Myocyte (in vitro differentiated cells): ENCODE measurements at regions not wholly inside any gene's neighbourhood (a gene's known extent, or its start where the extent isn't known, plus 50 kb on each side); places are given as distances from the start of the nearest gene placed in this dataset.

Source experiments
- DNase-seq: peaks from one replicate; pipeline ENCODE4 v3.0.0-alpha.2; 2012; ENCODE audit warnings: low read depth

DNA sequence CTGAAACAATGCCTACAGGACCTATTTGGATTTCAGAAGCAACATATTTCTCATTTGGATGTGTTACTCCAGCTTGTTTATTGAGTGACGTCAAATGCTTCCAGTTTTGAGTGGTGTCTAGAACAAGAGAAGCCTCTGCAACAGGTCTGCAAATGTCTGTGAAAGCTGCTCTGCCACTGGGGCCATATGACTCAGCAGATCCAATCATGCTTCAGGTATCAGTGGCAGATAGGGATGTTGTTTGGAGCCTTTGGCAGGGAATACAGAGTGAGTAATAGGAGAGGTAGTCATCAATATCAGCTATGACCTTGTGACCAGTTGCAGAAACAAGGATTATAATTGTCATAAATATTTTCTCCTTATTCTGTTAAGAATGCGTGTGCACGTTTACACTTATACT, 141.1 kb upstream of the ZXDA start:
- DNase-seq, result no peak

DNA sequence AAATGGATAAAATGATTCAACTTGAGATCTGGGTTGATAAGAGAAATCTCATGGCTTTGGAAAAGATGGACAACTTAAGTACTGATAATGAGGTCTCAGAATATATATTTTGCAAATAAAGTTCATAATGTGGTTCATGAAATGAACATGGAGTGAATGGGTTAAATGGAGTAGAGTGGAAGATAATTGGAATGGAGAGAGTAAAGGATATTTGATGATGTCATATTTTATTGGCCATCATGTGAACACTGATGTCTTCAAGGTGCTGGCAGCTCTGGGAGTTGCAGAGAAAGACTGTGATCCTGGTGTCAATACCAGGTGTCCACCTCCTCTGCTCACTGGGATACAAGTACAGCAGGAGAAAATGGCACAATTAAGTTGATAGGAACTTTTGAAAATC, 133.9 kb upstream of the ZXDA start:
- DNase-seq, result no peak

DNA sequence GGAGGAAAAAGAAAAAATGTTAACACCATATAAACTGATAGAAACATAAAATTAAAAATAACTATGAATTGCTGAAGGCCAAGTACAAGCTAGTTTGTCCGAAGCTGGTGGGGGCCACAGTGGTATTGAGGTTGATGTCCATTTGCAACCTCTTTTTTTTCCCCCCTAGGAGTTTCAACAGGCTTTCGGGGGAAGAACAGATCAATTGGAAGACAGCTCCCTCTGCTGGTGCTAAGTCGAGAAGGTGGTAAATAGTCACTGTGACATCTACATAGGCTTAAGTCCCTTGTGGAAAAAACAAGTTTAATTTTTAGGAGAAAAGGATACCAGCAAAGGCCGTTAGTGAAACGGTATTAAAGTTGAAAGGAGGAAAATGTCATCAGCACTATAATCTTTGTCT, 115.7 kb upstream of the ZXDA start:
- DNase-seq, result peak; percentile 41

DNA sequence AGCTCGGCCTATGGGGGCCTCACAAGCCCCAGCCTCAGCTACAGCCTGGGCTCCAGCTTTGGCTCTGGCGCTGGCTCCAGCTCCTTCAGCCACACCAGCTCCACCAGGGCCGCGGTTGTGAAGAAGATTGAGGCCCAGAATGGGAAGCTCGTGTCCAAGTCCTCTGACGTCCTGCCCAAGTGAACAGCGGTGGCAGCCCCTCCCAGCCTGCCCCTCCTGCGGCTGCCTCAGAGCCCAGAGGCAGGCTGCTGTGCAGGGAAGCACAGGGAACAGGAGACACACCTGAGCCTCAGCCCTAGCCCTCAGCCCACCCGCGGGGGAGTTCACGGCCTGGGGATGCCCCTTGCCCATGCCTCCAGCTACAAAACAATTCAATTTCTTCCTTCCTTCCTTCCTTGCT, 75.7 kb upstream of the ZXDA start:
- no peak for DNase-seq

DNA sequence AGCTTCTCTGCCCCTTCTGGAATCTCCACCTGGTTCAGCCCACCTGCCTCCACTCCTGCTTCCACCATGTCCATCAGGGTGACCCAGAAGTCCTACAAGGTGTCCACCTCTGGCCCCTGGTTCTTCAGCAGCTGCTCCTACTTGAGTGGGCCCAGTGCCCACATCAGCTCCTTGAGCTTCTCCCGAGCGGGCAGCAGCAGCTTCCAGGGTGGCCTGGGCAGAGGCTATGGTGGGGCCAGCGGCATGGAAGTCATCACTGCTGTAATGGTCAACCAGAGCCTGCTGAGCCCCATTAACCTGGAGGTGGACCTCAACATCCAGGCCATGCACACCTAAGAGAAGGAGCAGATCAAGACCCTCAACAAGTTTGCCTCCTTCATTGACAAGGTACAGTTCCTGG, 74.4 kb upstream of the ZXDA start:
- no peak for DNase-seq

DNA sequence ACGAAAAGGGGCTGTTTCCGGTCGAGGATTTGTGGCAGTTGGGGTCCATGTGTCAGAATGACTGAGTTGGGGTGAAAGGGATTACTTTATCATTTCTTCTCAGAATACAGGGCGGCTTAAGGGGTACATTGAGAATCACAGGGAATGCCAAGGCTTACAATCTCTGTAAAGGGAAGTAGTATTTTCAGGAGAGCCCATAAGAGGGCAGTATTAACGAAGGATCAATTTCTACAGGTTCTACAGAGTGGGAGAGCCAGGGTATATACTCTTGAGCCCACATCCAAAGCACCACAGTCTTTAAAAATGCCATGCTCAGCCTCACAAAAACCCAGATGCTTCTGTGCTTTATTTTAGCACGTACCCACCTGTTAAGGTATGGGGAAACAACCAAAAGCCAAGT, 67.7 kb upstream of the ZXDA start:
- no peak for DNase-seq

DNA sequence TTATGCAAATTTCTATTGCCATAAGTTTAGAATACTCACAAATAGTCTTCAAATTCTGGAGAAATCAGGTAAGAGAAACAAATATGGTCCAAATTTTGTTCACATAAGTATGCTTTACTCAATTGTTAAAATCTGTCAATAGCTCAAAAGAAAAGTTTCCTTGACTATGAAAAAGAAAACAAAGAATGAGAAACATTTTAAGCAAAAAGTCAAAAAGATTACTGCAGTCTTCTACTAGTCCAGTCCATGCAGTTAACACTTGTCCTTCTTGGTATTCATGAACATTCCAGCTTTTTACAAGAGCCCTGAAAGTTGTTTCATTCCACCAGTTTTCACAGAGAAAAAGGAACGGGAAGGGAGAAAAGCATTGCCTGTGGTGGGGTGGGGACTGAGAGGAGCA, 54.7 kb upstream of the ZXDA start:
- peak; percentile 1 for DNase-seq
